Activated CD4-positive, alpha-beta T cell treated with anti-CD3 and anti-CD28 coated beads for 1 hour (primary cell): ENCODE measurements at regions not wholly inside any gene's neighbourhood (a gene's known extent, or its start where the extent isn't known, plus 50 kb on each side); places are given as distances from the start of the nearest gene placed in this dataset.
"Not testable (repeated sequence)": the region's sequence is repeated elsewhere in the genome, so short reads cannot be mapped to it uniquely, and the experiment has no call there.

ENCODE experiments used
- DNase-seq: peaks from one replicate; pipeline ENCODE4 v3.0.0-alpha.2; 2020

DNA sequence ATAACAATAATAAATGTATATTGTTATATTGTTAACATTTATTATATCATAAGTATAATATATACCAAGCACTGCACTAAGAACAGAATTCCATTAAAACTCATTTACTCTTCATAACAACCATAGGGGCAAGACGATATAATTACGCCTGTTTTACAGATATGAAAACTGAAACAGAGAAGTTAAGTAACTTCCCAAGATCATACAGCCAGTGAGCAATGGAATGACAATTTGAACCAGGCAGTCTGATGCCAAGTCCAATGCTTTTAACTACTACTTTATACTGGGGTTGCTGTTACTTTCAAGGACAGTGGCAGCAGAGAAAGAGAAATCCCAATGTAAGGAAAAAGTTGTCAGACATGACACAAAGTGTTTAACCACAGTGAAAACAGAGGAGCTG, 338.8 kb upstream of the ID2 start:
- no peak for DNase-seq

GRCh38 chr2:8344144-8345097, 337.4 kb upstream of the ID2 start:
- no peak for DNase-seq

GRCh38 chr2:8345200-8345599, 336.7 kb upstream of the ID2 start:
- no peak for DNase-seq

GRCh38 chr2:8346208-8346607, 335.6 kb upstream of the ID2 start:
- no peak for DNase-seq

- no peak for DNase-seq
These were observed 335.0 kb upstream of the ID2 start for GRCh38 chr2:8346706-8347430.

GRCh38 chr2:8348911-8349310, 332.9 kb upstream of the ID2 start:
- not testable (repeated sequence) for DNase-seq

DNA sequence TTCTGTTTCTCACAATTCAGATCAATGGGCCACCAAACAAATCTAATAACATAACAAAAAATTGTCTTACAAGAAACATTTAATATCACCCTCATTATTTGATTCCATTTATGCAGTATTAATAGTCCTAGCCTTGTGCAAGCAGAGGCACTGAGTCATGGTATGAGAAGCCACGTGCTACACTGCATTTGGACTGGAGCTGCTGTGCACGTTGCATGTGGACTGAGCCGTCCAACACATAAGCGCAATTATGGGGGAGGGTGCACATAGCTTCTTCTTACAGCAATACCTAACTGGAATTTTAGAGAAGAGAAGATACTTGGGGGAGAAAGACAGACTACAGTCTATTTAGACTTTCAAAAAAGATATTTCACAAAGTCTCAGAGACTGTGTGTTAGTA, 329.6 kb upstream of the ID2 start:
- DNase-seq = no peak

DNA sequence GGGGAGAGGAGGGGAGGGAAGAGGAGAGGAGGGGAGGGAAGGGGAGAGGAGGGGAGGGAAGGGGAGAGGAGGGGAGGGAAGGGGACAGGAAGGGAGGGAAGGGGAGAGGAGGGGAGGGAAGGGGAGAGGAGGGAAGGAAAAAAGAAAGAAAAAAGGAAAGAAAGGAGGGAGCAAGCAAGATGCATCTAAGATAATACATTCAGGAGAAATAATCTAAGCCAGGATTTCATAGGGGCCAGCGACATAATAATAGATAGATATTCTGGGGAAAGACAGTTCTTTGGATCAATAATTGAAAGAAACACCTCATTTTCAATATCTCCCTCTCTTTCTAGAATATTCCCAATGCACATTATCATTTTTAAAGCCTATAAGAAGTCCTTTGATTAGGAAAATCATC, 328.9 kb upstream of the ID2 start:
- no peak for DNase-seq

DNA sequence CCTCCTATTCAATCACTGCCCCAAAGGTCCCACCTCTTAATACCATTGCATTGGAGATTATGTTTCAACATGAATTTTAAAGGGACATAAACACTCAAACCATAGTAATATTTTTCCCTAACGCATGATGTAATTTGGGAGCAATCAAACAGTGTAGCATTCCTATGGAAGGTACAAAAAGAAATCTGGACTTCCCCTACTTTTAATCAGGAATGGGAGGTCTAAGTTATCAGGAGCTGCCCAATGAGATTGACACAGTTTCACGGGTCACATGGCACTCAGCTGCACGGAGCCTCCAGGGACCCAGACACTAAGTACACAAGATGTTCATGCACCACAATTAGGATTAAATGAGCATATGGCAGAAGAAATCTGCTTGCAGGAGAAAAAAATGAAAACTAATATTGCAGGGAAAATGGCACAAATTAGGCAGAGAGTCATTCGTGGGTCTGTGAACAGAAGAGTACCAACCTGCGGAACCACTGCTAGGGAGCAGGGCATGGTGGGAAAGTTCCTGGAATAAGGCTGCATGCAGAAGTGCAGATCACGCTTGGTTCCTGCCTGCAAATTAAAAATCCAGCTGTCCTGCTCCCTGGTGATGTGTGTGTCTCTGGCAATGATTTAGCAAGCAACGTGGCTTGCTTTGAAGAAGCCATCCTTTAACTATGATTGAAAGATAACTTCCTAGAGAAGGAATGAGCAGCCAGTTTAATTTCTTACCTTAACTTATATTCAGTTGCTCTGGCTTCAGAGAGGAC, 326.6 kb upstream of the ID2 start:
- no peak for DNase-seq

DNA sequence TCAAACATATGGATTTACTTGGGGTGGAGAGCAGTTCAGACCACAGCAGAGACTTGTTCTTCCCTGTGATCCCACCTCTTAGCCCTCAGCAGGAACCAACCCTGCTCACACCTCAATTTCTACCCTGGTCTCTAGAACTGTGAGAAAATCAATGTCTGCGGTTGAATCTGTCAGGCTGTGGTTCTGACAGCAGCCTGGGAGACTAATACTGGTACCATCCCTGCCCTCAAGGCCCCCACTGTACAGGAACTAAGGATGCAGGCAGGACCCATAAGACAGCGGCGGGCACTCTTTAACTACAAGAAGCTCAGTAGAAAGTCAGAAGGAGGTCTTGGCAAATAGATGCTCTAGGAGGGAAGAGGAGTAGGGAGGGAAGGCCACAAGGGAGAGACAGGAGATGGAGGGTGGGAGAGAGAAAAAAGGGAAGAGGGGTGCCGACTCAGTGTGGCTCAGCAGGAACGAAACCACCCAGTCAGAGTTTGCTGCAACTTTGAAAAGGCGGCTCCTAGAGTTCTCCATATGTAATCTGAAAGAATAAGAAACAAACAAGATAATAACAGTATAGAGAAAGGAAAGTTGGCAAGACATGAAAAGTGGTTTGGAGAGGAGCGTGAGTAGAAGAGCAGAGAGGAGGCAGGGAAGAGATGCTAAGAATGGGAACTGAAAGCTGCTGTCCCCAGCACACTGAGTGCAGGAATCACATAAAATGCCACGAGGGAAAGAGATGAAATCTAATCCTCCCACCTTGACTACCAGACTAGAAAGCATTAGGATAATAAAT, 323.9 kb upstream of the ID2 start:
- DNase-seq = no peak

DNA sequence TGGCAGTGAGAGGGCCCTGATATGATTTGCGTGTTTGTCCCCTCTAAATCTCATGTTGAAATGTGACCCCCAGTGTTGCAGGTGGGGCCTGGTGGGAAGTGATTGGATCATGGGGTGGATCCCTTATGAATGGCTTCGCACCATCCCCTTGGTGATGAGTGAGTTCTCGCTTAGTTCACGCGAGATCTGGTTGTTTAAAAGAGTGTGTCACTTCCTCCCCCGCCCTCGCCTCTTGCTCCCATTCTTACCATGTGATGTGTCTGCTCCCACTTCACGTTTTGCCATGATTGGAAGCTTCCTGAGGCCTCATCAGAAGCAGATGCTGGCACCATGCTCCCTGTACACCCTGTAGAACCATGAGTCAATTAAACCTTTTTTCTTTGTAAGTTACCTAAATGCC, 319.9 kb upstream of the ID2 start:
- DNase-seq = no peak

- no peak for DNase-seq
These were observed 318.7 kb upstream of the ID2 start for GRCh38 chr2:8363161-8363560.

GRCh38 chr2:8364668-8365067, 317.2 kb upstream of the ID2 start:
- no peak for DNase-seq

- DNase-seq = no peak
These were observed 316.4 kb upstream of the ID2 start for GRCh38 chr2:8365331-8365910.

DNA sequence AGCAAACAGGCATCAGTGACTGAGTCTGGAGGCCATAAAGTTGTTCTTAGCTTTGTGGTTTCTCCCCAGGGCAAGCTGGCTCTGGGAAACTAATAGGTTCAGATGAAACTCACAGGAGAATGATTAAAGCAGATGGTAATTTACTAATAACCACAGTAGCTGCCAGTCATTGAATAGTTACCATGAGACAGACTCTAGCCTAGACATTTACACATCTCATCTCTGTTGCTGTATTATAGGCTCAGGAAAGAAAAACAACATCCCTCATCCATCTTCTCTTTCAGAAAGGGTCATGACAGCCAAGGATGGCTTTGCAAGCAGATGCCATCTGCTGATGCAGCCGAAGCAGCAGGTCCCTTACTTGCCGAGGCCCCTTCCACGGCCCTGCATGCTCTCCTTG, 314.0 kb upstream of the ID2 start:
- no peak for DNase-seq

DNA sequence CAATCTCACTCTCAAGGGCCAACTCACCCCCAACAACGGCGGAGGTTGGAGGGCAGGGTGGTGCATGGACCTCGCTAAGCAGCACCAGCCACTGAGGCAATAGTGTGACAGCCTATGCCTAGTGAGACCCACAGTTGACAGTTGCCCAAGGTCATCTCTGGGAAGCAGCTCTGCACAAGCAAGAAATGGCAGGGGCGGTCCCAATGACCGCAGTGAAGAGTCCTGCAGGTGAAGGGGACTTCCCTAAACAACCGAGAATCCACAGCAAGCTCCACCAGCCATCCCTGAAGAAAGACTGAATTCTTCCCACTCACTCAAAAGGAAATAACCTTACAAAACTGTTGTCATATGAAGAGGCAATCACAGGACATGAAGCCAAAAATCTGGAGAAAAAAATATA, 313.4 kb upstream of the ID2 start:
- no peak for DNase-seq

GRCh38 chr2:8369522-8369921, 312.3 kb upstream of the ID2 start:
- no peak for DNase-seq

DNA sequence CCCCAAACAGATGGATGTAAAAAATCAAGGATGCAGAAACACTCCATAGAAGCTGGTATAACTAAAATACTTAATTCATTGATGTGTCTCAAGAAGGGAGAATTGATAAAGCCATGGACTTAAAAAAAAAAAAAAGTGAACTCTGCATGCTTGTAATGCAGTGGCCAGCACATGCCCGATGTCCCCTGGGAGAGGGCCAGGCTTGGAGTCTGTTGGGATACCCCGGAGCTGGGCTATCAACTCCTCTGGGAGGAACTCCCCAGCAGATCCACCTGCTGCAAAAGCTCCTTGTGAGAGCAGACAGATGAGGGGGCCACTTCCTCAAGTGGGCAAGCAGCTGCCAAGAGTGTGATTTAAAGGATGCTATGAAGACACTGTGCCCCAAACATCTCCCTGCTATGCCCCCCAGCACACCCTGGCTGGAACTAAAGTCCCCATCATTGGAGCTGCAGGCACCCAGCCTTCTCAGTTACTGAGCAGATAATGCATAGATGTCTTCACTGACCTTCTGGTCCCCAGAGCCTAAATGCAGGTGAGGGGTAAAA, 311.5 kb upstream of the ID2 start:
- DNase-seq = no peak

GRCh38 chr2:8371653-8372052, 310.2 kb upstream of the ID2 start:
- DNase-seq = no peak

GRCh38 chr2:8374782-8375181, 307.1 kb upstream of the ID2 start:
- no peak for DNase-seq

GRCh38 chr2:8376603-8377410, 305.0 kb upstream of the ID2 start:
- no peak for DNase-seq
